H1 (cell line): ENCODE measurements at regions not wholly inside any gene's neighbourhood (a gene's known extent, or its start where the extent isn't known, plus 50 kb on each side); places are given as distances from the start of the nearest gene placed in this dataset.
A peak's percentile ranks its signal among the peaks of the same experiment; 100 is the strongest.

ENCODE experiments used
- CTCF ChIA-PET: fragments of 300-600 bp; sonication (Branson Sonifier 250); formaldehyde crosslinking; loops from one replicate; lab custom pipeline; 2021; ENCODE audit not compliant: partially characterized antibody; lab: Charles Lee
- POLR2A ChIA-PET: fragments of 300-600 bp; sonication (Branson Sonifier 250); formaldehyde crosslinking; loops from one replicate; lab custom pipeline; 2021; ENCODE audit warnings: inconsistent platforms; ENCODE audit not compliant: partially characterized antibody; lab: Charles Lee
- DNase-seq, 2 experiments: peaks; one replicate each; pipeline versions ENCODE4 v3.0.0 to v3.0.0-alpha.2; 2010 to 2022; ENCODE audit warnings: low spot score in 2 of 2, low read depth in 1 of 2, mixed read lengths in 1 of 2
- FAIRE-seq: peaks from 2 replicates; lab custom pipeline; 2011; peaks lifted over from hg19 to GRCh38; lab: Jason Lieb, UNC
- H2AFZ ChIP-seq: 2 replicates; pipeline ENCODE4 v1.8.1; 2012; ENCODE audit warnings: low read length, inconsistent platforms
- H2AK5ac ChIP-seq: 2 replicates; pipeline ENCODE4 v1.6.1; 2013; ENCODE audit warnings: low read depth, low read length
- H2BK120ac ChIP-seq: replicated peaks from 2 replicates; pipeline ENCODE3; 2013; ENCODE audit warnings: low read depth, low read length, inconsistent platforms
- H2BK12ac ChIP-seq: 2 replicates; pipeline ENCODE4 v1.6.1; 2013; ENCODE audit warnings: low read depth, low read length
- H2BK15ac ChIP-seq: 2 replicates; pipeline ENCODE4 v1.6.1; 2013; ENCODE audit warnings: low read length
- H2BK20ac ChIP-seq: 2 replicates; pipeline ENCODE4 v1.6.1; 2013; ENCODE audit warnings: low read length
- H2BK5ac ChIP-seq: 2 replicates; pipeline ENCODE4 v1.6.1; 2013; ENCODE audit warnings: low read depth, low read length
- H3K14ac ChIP-seq: 2 replicates; pipeline ENCODE4 v1.6.1; 2013; ENCODE audit warnings: inconsistent platforms; ENCODE audit not compliant: insufficient read length
- H3K18ac ChIP-seq: 2 replicates; pipeline ENCODE4 v1.6.1; 2013; ENCODE audit warnings: low read length; ENCODE audit errors: extremely low read depth
- H3K23ac ChIP-seq: 2 replicates; pipeline ENCODE4 v1.6.1; 2013; ENCODE audit warnings: inconsistent platforms; ENCODE audit not compliant: insufficient read length
- H3K23me2 ChIP-seq: 2 replicates; pipeline ENCODE4 v1.6.1; 2013; ENCODE audit warnings: low read depth, low read length
- H3K27ac ChIP-seq: 2 replicates; pipeline ENCODE4 v1.6.1; 2011; ENCODE audit warnings: low read depth, low read length, inconsistent platforms
- H3K27me3 ChIP-seq, 4 experiments: replicated peaks in 1 of 4; 1 replicate in 1 of 4; 2 replicates in 3 of 4; pipeline versions ENCODE4 v1.6.1 to v1.8.1; 2011 to 2013; ENCODE audit warnings: low read length in 3 of 4, mild to moderate bottlenecking in 3 of 4, inconsistent platforms in 2 of 4, mixed read lengths in 2 of 4, moderate library complexity in 1 of 4; ENCODE audit not compliant: control insufficient read depth in 3 of 4, insufficient read depth in 3 of 4; ENCODE audit errors: extremely low read depth in 1 of 4
- H3K36me3 ChIP-seq, 4 experiments: 2 replicates each; pipeline versions ENCODE4 v1.6.1 to v1.8.1; 2011 to 2013; ENCODE audit warnings: mild to moderate bottlenecking in 4 of 4, low read length in 3 of 4, moderate library complexity in 2 of 4, control low read depth in 1 of 4, inconsistent platforms in 1 of 4; ENCODE audit not compliant: insufficient read depth in 4 of 4, control insufficient read depth in 2 of 4
- H3K4ac ChIP-seq: replicated peaks from 2 replicates; pipeline ENCODE3; 2013; ENCODE audit warnings: low read length, low read depth, mixed read lengths, inconsistent platforms; ENCODE audit not compliant: insufficient read length
- H3K4me1 ChIP-seq, 4 experiments: replicated peaks in 1 of 4; 1 replicate in 1 of 4; 2 replicates in 3 of 4; pipeline versions ENCODE4 v1.6.1 to v1.8.1; 2011 to 2013; ENCODE audit warnings: low read length in 3 of 4, inconsistent platforms in 2 of 4, mixed read lengths in 1 of 4; ENCODE audit not compliant: insufficient read depth in 4 of 4, control insufficient read depth in 3 of 4
- H3K4me2 ChIP-seq, 2 experiments: 2 replicates each; pipeline versions ENCODE4 v1.6.1 to v1.8.1; 2011 to 2013; ENCODE audit warnings: low read depth in 2 of 2, low read length in 2 of 2, control low read depth in 1 of 2, inconsistent platforms in 1 of 2, mild to moderate bottlenecking in 1 of 2; ENCODE audit not compliant: insufficient read depth in 1 of 2
- H3K4me3 ChIP-seq, 4 experiments: fragments of 200-600, 300-600 bp in 1 of 4; sonication (generic), shearing (Covaris generic), sonication (Bioruptor Twin) in 1 of 4; 2 replicates each; pipeline versions ENCODE4 v1.5.1 to v1.8.1; 2011 to 2016; ENCODE audit warnings: low read length in 4 of 4, low read depth in 3 of 4, control low read depth in 2 of 4, inconsistent platforms in 2 of 4, mild to moderate bottlenecking in 2 of 4, mixed read lengths in 1 of 4, moderate library complexity in 1 of 4; ENCODE audit not compliant: insufficient read depth in 2 of 4; ENCODE audit errors: extremely low read depth in 1 of 4
- H3K56ac ChIP-seq: replicated peaks from 2 replicates; pipeline ENCODE3; 2013; ENCODE audit warnings: low read depth, mild to moderate bottlenecking, mixed read lengths, low read length, inconsistent platforms; ENCODE audit not compliant: insufficient read length
- H3K79me1 ChIP-seq: 2 replicates; pipeline ENCODE4 v1.6.1; 2013; ENCODE audit warnings: low read depth, low read length, control low read depth
- H3K79me2 ChIP-seq, 2 experiments: 2 replicates each; pipeline versions ENCODE4 v1.6.1 to v1.8.1; 2012 to 2013; ENCODE audit warnings: low read length in 2 of 2, mild to moderate bottlenecking in 2 of 2, inconsistent platforms in 1 of 2; ENCODE audit not compliant: insufficient read depth in 2 of 2, control insufficient read depth in 1 of 2
- H3K9ac ChIP-seq, 4 experiments: replicated peaks in 1 of 4; 1 replicate in 1 of 4; 2 replicates in 3 of 4; pipeline versions ENCODE4 v1.6.1 to v1.8.1; 2011 to 2013; ENCODE audit warnings: low read depth in 3 of 4, low read length in 3 of 4, control low read depth in 2 of 4, mild to moderate bottlenecking in 2 of 4, moderate library complexity in 2 of 4, inconsistent platforms in 1 of 4; ENCODE audit errors: extremely low read depth in 1 of 4
- H3K9me3 ChIP-seq, 2 experiments: 2 replicates each; pipeline versions ENCODE4 v1.6.1 to v1.8.1; 2012 to 2013; ENCODE audit warnings: mild to moderate bottlenecking in 2 of 2, moderate library complexity in 2 of 2, control low read depth in 1 of 2, inconsistent platforms in 1 of 2, low read depth in 1 of 2, low read length in 1 of 2, mixed read lengths in 1 of 2; ENCODE audit not compliant: insufficient read depth in 2 of 2
- H4K20me1 ChIP-seq, 2 experiments: replicated peaks in 1 of 2; 2 replicates each; pipeline versions ENCODE3 to v1.8.1; 2011 to 2013; ENCODE audit warnings: inconsistent platforms in 2 of 2, low read length in 2 of 2, mild to moderate bottlenecking in 1 of 2; ENCODE audit not compliant: insufficient read depth in 2 of 2, control insufficient read depth in 1 of 2
- H4K5ac ChIP-seq: 2 replicates; pipeline ENCODE4 v1.6.1; 2013; ENCODE audit warnings: low read length, low read depth, mixed read lengths, inconsistent platforms; ENCODE audit not compliant: insufficient read length
- H4K8ac ChIP-seq: 2 replicates; pipeline ENCODE4 v1.8.0; 2013; ENCODE audit warnings: mild to moderate bottlenecking, moderate library complexity, low read length, inconsistent platforms; ENCODE audit not compliant: insufficient read depth; ENCODE audit errors: extremely low read depth
- H4K91ac ChIP-seq: replicated peaks from 2 replicates; pipeline ENCODE3; 2013; ENCODE audit warnings: low read length, mixed read lengths, inconsistent platforms; ENCODE audit not compliant: insufficient read length
- ATF2 ChIP-seq: IDR thresholded peaks from 2 replicates; pipeline ENCODE4 v1.6.1; 2012; ENCODE audit warnings: low read length, inconsistent platforms
- ATF3 ChIP-seq: IDR thresholded peaks from 2 replicates; pipeline ENCODE4 v1.6.1; 2011; ENCODE audit warnings: low read depth, mild to moderate bottlenecking, low read length; ENCODE audit not compliant: insufficient read depth
- CEBPB ChIP-seq: IDR thresholded peaks from 2 replicates; pipeline ENCODE4 v1.6.1; 2012; ENCODE audit warnings: low read depth, low read length
- FOSL1 ChIP-seq: IDR thresholded peaks from 2 replicates; pipeline ENCODE4 v1.6.1; 2011; ENCODE audit warnings: mild to moderate bottlenecking, low read depth, low read length, moderate library complexity; ENCODE audit not compliant: insufficient read depth
- JUND ChIP-seq: IDR thresholded peaks from 2 replicates; pipeline ENCODE4 v1.6.1; 2011; ENCODE audit warnings: mild to moderate bottlenecking, improper control_type of control experiment, low read length
- NRF1 ChIP-seq: IDR thresholded peaks from 2 replicates; pipeline ENCODE4 v1.6.1; 2011; ENCODE audit warnings: mild to moderate bottlenecking, low read depth, low read length, improper control_type of control experiment
- SP1 ChIP-seq: IDR thresholded peaks from 2 replicates; pipeline ENCODE4 v1.6.1; 2011; ENCODE audit warnings: low read depth, low read length
- SRF ChIP-seq: IDR thresholded peaks from 2 replicates; pipeline ENCODE4 v1.6.1; 2011; ENCODE audit warnings: mild to moderate bottlenecking, low read depth, low read length, moderate library complexity
- WGBS, 2 experiments: shearing (Covaris generic) in 1 of 2; methylation state at CpG; one replicate each; pipeline versions ENCODE4 v1.1.6 to v1.1.7; 2013 to 2015; ENCODE audit warnings: low lambda C conversion rate in 2 of 2, mixed read lengths in 2 of 2, inconsistent platforms in 1 of 2, low coverage in 1 of 2, missing lambda C conversion rate in 1 of 2; ENCODE audit not compliant: insufficient replicate concordance in 2 of 2, insufficient coverage in 1 of 2, insufficient read length in 1 of 2; ENCODE audit errors: extremely low coverage in 1 of 2, missing lambda C conversion rate in 1 of 2; 5-methylcytosine and 5-hydroxymethylcytosine counted together

GRCh38 chr13:73422973-73423372, 364.2 kb downstream of the KLF5 start:
- CTCF ChIA-PET, result interaction anchor here (0.6 to 1.4 kb wide), 3 partner anchors 13 to 288 kb away, joined by 3 read pairs; no protein-coding TSS in a partner anchor
- Histone ChIP-seq H2AK5ac (no peak overlapping the region), H3K56ac (no peak overlapping the region), H3K23ac (no peak overlapping the region), H3K27ac (no peak overlapping the region), H3K4me2 (no peak overlapping the region), H3K4me1 (no peaks in the 10 kb centered on the region), H3K36me3 (no peaks in the 10 kb centered on the region), H3K79me2 (no peaks in the 10 kb centered on the region), H3K4me3 (no peak overlapping the region), H2BK120ac (no peak overlapping the region), H2BK5ac (no peak overlapping the region), H3K18ac (no peak overlapping the region), H2BK20ac (no peak overlapping the region), H3K79me1 (no peaks in the 10 kb centered on the region), H3K14ac (no peak overlapping the region), H3K23me2 (no peaks in the 10 kb centered on the region), H4K5ac (no peak overlapping the region), H4K91ac (no peak overlapping the region), H4K8ac (no peak overlapping the region), H3K27me3 (no peaks in the 10 kb centered on the region), H2BK15ac (no peak overlapping the region), H3K9ac (no peak overlapping the region), H3K4ac (no peak overlapping the region), H4K20me1 (no peaks in the 10 kb centered on the region), H2AFZ (0 out of 2 replicates have a peak overlapping the region, but pooled peaks have one; percentile 1), H2BK12ac (no peak overlapping the region), H3K9me3 (no peaks in the 10 kb centered on the region)
- TF ChIP-seq CEBPB (no peak), NRF1 (no peak), SP1 (no peak), SRF (no peak), FOSL1 (no peak), ATF3 (no peak), ATF2 (no peak), JUND (no peak)
- DNase-seq (no peak), FAIRE-seq (no peak)
- POLR2A ChIA-PET, result no interaction called here
- 92% methylated on average over 2 of the region's 2 CpGs; no CpG with 5 or more reads in 1 of the 2 experiments for WGBS, 2 experiments
